ENCODE measurements at regions not wholly inside any gene's neighbourhood (a gene's known extent, or its start where the extent isn't known, plus 50 kb on each side); places are given as distances from the start of the nearest gene placed in this dataset.

GRCh38 chr5:8633696-8634095, 764.7 kb downstream of the MTRR start:
- Histone ChIP-seq H3K27ac (ENCODE audit: low read depth, low read length) (no peak overlapping the region), H3K9me3 (ENCODE audit: control insufficient read depth, insufficient read depth, low read length) (no peaks in the 10 kb centered on the region), H3K4me3 (ENCODE audit: low read depth, low read length) (no peak overlapping the region), H3K27me3 (ENCODE audit: control insufficient read depth, insufficient read depth, low read length) (no peaks in the 10 kb centered on the region)
- CTCF ChIA-PET: no interaction called here
- no peak for DNase-seq (ENCODE audit: low read depth, low spot score)
- no peak for TF ChIP-seq CTCF (IDR thresholded peaks at IDR 0.05; ENCODE audit: low read depth, low read length)
- POLR2A ChIA-PET: no interaction called here

- no peaks in the 10 kb centered on the region for H3K9me3 ChIP-seq (ENCODE audit: control insufficient read depth, insufficient read depth, low read length)
- POLR2A ChIA-PET: no interaction called here
- CTCF ChIA-PET: no interaction called here
- no peak for TF ChIP-seq CTCF (IDR thresholded peaks at IDR 0.05; ENCODE audit: low read depth, low read length)
- no peak overlapping the region for H3K4me3 ChIP-seq (ENCODE audit: low read depth, low read length)
- DNase-seq (ENCODE audit: low read depth, low spot score): no peak
- no peaks in the 10 kb centered on the region for H3K27me3 ChIP-seq (ENCODE audit: control insufficient read depth, insufficient read depth, low read length)
- no peak overlapping the region for H3K27ac ChIP-seq (ENCODE audit: low read depth, low read length)
These were observed 765.3 kb downstream of the MTRR start for GRCh38 chr5:8634219-8634618.

GRCh38 chr5:8641786-8642505, 773.0 kb downstream of the MTRR start:
- no peak for DNase-seq (ENCODE audit: low read depth, low spot score)
- ChIA-PET CTCF (no interaction called here), POLR2A (no interaction called here)
- no peak overlapping the region for H3K27ac ChIP-seq (ENCODE audit: low read depth, low read length)
- no peak overlapping the region for H3K4me3 ChIP-seq (ENCODE audit: low read depth, low read length)
- no peak for TF ChIP-seq CTCF (IDR thresholded peaks at IDR 0.05; ENCODE audit: low read depth, low read length)
- H3K27me3 ChIP-seq (ENCODE audit: control insufficient read depth, insufficient read depth, low read length): no peaks in the 10 kb centered on the region
- no peaks in the 10 kb centered on the region for H3K9me3 ChIP-seq (ENCODE audit: control insufficient read depth, insufficient read depth, low read length)

- POLR2A ChIA-PET: no interaction called here
- Histone ChIP-seq H3K27ac (ENCODE audit: low read depth, low read length) (no peak overlapping the region), H3K27me3 (ENCODE audit: control insufficient read depth, insufficient read depth, low read length) (no peaks in the 10 kb centered on the region), H3K9me3 (ENCODE audit: control insufficient read depth, insufficient read depth, low read length) (no peaks in the 10 kb centered on the region), H3K4me3 (ENCODE audit: low read depth, low read length) (no peak overlapping the region)
- TF ChIP-seq CTCF (IDR thresholded peaks at IDR 0.05; ENCODE audit: low read depth, low read length): no peak
- no peak for DNase-seq (ENCODE audit: low read depth, low spot score)
- CTCF ChIA-PET: no interaction called here
These were observed 775.4 kb downstream of the MTRR start for GRCh38 chr5:8644377-8644776.

GRCh38 chr5:8647111-8647510, 778.2 kb downstream of the MTRR start:
- ChIA-PET CTCF (no interaction called here), POLR2A (no interaction called here)
- H3K9me3 ChIP-seq (ENCODE audit: control insufficient read depth, insufficient read depth, low read length): no peaks in the 10 kb centered on the region
- no peak for TF ChIP-seq CTCF (IDR thresholded peaks at IDR 0.05; ENCODE audit: low read depth, low read length)
- no peak overlapping the region for H3K27ac ChIP-seq (ENCODE audit: low read depth, low read length)
- H3K27me3 ChIP-seq (ENCODE audit: control insufficient read depth, insufficient read depth, low read length): no peaks in the 10 kb centered on the region
- H3K4me3 ChIP-seq (ENCODE audit: low read depth, low read length): no peak overlapping the region
- no peak for DNase-seq (ENCODE audit: low read depth, low spot score)

Data from AG04450 (cell line).